ENCODE measurements at regions not wholly inside any gene's neighbourhood (a gene's known extent, or its start where the extent isn't known, plus 50 kb on each side); places are given as distances from the start of the nearest gene placed in this dataset.

DNA sequence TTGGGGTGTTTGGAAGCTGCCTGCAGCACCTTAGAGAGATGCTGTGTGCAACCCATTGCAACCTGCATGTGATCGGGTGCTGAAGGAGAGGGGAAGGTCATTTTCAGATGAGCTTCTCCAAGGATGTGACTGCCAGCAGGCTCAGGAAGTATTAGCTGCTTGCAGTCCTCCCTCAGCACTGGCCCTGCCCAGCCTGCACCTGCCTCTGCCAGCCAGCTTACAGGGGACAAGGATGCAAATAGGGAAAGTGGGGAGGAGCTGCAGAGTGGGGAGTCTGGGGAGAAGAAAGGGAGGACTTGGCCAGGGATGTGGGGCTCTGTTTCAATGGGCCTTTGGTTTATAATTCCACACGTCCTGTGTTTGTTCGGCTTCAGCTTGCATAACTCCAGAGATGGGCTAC is 254.5 kb downstream of the RRAGC start:
- TF ChIP-seq, protein P1, sequence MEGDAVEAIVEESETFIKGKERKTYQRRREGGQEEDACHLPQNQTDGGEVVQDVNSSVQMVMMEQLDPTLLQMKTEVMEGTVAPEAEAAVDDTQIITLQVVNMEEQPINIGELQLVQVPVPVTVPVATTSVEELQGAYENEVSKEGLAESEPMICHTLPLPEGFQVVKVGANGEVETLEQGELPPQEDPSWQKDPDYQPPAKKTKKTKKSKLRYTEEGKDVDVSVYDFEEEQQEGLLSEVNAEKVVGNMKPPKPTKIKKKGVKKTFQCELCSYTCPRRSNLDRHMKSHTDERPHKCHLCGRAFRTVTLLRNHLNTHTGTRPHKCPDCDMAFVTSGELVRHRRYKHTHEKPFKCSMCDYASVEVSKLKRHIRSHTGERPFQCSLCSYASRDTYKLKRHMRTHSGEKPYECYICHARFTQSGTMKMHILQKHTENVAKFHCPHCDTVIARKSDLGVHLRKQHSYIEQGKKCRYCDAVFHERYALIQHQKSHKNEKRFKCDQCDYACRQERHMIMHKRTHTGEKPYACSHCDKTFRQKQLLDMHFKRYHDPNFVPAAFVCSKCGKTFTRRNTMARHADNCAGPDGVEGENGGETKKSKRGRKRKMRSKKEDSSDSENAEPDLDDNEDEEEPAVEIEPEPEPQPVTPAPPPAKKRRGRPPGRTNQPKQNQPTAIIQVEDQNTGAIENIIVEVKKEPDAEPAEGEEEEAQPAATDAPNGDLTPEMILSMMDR (IDR thresholded peaks at IDR 0.05): no peak
- TF ChIP-seq POLR2A (IDR thresholded peaks at IDR 0.05) (no peak), POLR2AphosphoS5 (IDR thresholded peaks at IDR 0.05; ENCODE audit: insufficient read depth in 1 of 2, low read depth in 1 of 2) (no peak)

Data from vagina (tissue), 2 donors.